OCI-LY3 (cell line): ENCODE measurements at regions not wholly inside any gene's neighbourhood (a gene's known extent, or its start where the extent isn't known, plus 50 kb on each side); places are given as distances from the start of the nearest gene placed in this dataset.

ENCODE experiments used
- EZH2phosphoT487 ChIP-seq: fragments of 200-600 bp; shearing (Covaris generic); IDR thresholded peaks from 2 replicates; pipeline ENCODE4 v1.6.1; 2018; ENCODE audit warnings: antibody characterized with exemption, mixed run types, low read depth
- TF ChIP-seq, protein P1 (sequence below): fragments of 200-600, 300-600 bp; sonication (generic); IDR thresholded peaks from 2 replicates; pipeline ENCODE4 v1.5.1; 2014; ENCODE audit warnings: antibody characterized with exemption, low read length, low read depth

DNA sequence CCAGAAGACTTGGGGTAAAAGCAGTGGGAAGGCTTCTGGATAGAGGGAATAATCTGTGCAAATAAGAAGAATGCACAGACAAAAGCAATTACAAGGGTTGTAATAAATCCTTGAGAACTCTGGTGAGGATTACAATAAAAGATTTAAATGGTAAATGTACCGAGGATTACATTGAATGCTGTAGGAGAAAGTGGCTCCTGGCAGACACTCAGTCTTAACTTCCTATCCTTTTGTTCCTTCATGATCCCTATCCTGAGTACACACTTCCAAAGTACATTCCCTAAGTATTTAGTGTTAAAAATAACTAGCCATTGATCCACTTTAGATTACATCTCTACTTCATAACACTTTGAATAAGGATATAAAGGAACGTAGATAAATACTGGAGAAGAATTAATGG lies 205.4 kb downstream of the SPATA18 start:
- TF ChIP-seq, protein P1, sequence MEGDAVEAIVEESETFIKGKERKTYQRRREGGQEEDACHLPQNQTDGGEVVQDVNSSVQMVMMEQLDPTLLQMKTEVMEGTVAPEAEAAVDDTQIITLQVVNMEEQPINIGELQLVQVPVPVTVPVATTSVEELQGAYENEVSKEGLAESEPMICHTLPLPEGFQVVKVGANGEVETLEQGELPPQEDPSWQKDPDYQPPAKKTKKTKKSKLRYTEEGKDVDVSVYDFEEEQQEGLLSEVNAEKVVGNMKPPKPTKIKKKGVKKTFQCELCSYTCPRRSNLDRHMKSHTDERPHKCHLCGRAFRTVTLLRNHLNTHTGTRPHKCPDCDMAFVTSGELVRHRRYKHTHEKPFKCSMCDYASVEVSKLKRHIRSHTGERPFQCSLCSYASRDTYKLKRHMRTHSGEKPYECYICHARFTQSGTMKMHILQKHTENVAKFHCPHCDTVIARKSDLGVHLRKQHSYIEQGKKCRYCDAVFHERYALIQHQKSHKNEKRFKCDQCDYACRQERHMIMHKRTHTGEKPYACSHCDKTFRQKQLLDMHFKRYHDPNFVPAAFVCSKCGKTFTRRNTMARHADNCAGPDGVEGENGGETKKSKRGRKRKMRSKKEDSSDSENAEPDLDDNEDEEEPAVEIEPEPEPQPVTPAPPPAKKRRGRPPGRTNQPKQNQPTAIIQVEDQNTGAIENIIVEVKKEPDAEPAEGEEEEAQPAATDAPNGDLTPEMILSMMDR, result no peak
- no peak for TF ChIP-seq EZH2phosphoT487
